ENCODE measurements at regions not wholly inside any gene's neighbourhood (a gene's known extent, or its start where the extent isn't known, plus 50 kb on each side); places are given as distances from the start of the nearest gene placed in this dataset.

GRCh38 chr3:3468596-3468995 lies 289.1 kb upstream of the CRBN start:
- DNase-seq (ENCODE audit: low read depth in 1 of 2, low spot score in 2 of 2) (no peak), FAIRE-seq (no peak)
- H3K36me3 ChIP-seq (ENCODE audit: control insufficient read depth in 2 of 4, insufficient read depth in 4 of 4, low read length in 3 of 4) = no peaks in the 10 kb centered on the region
- H4K91ac ChIP-seq (replicated peaks; ENCODE audit: insufficient read length, low read length) = no peak overlapping the region
- CTCF ChIA-PET (ENCODE audit: partially characterized antibody) = no interaction called here
- no peak overlapping the region for H3K23ac ChIP-seq (ENCODE audit: insufficient read length)
- H3K9ac ChIP-seq (replicated peaks in 1 of 4; ENCODE audit: extremely low read depth in 1 of 4, low read depth in 3 of 4, low read length in 3 of 4) = no peak overlapping the region
- H4K5ac ChIP-seq (ENCODE audit: insufficient read length, low read depth, low read length) = no peak overlapping the region
- H3K79me1 ChIP-seq (ENCODE audit: low read depth, low read length) = no peaks in the 10 kb centered on the region
- H3K79me2 ChIP-seq (ENCODE audit: control insufficient read depth in 1 of 2, insufficient read depth in 2 of 2, low read length in 2 of 2) = no peaks in the 10 kb centered on the region
- H3K4me2 ChIP-seq (ENCODE audit: insufficient read depth in 1 of 2, low read depth in 2 of 2, low read length in 2 of 2) = no peak overlapping the region
- H3K4me1 ChIP-seq (replicated peaks in 1 of 4; ENCODE audit: control insufficient read depth in 3 of 4, insufficient read depth in 4 of 4, low read length in 3 of 4) = peaks cover 0 to 6% (median 5%) of the 10 kb centered on the region in 4 experiments; a peak in 5 of 7 replicates
- no peak overlapping the region for H3K4me3 ChIP-seq (ENCODE audit: extremely low read depth in 1 of 4, insufficient read depth in 2 of 4, low read depth in 3 of 4, low read length in 4 of 4)
- no peak for TF ChIP-seq TEAD4 (IDR thresholded peaks at IDR 0.05; ENCODE audit: low read depth, low read length)
- TF ChIP-seq EP300 (IDR thresholded peaks at IDR 0.05; ENCODE audit: borderline replicate concordance in 1 of 2, low read depth in 2 of 2, low read length in 2 of 2) = no peak
- no peak for TF ChIP-seq SIN3A (conservative IDR thresholded peaks at IDR 0.05 in 1 of 2, IDR thresholded peaks at IDR 0.05 in 1 of 2; ENCODE audit: low read depth in 1 of 2, low read length in 2 of 2)
- no peak for TF ChIP-seq EZH2 (IDR thresholded peaks at IDR 0.05; ENCODE audit: low read depth, low read length, severe bottlenecking)
- no peak for TF ChIP-seq SIRT6 (IDR thresholded peaks at IDR 0.05; ENCODE audit: low read length)
- TF ChIP-seq YY1 (IDR thresholded peaks at IDR 0.05; ENCODE audit: low read depth, low read length) = no peak
- no peak for TF ChIP-seq USF2 (IDR thresholded peaks at IDR 0.05; ENCODE audit: low read length)
- no peak for TF ChIP-seq BRCA1 (IDR thresholded peaks at IDR 0.05; ENCODE audit: low read depth, low read length)
- TF ChIP-seq E2F6 (IDR thresholded peaks at IDR 0.05) = no peak
- POLR2A ChIA-PET (ENCODE audit: partially characterized antibody) = interaction anchor here (0.9 kb wide), 1 partner anchor 331 kb away, joined by 3 read pairs; the partner anchor contains the start of gene LRRN1
- H2BK120ac ChIP-seq (replicated peaks; ENCODE audit: low read depth, low read length) = no peak overlapping the region
- WGBS, 2 experiments (ENCODE audit: extremely low coverage in 1 of 2, insufficient coverage in 1 of 2, insufficient read length in 1 of 2, insufficient replicate concordance in 2 of 2, low coverage in 1 of 2, low lambda C conversion rate in 2 of 2, missing lambda C conversion rate in 1 of 2) = 83% methylated on average over 2 of the region's 2 CpGs; no CpG with 5 or more reads in 1 of the 2 experiments
- H3K4ac ChIP-seq (replicated peaks; ENCODE audit: insufficient read length, low read depth, low read length) = no peak overlapping the region
- no peak overlapping the region for H2BK5ac ChIP-seq (ENCODE audit: low read depth, low read length)
- H2BK15ac ChIP-seq (ENCODE audit: low read length) = no peak overlapping the region
- no peak overlapping the region for H2AK5ac ChIP-seq (ENCODE audit: low read depth, low read length)
- no peak overlapping the region for H3K14ac ChIP-seq (ENCODE audit: insufficient read length)
- H2BK12ac ChIP-seq (ENCODE audit: low read depth, low read length) = no peak overlapping the region
- no peak overlapping the region for H3K18ac ChIP-seq (ENCODE audit: extremely low read depth, low read length)
- H2BK20ac ChIP-seq (ENCODE audit: low read length) = no peak overlapping the region
- H3K23me2 ChIP-seq (ENCODE audit: low read depth, low read length) = no peaks in the 10 kb centered on the region
- H4K20me1 ChIP-seq (replicated peaks in 1 of 2; ENCODE audit: control insufficient read depth in 1 of 2, insufficient read depth in 2 of 2, low read length in 2 of 2) = no peaks in the 10 kb centered on the region
- no peaks in the 10 kb centered on the region for H3K9me3 ChIP-seq (ENCODE audit: insufficient read depth in 2 of 2, low read depth in 1 of 2, low read length in 1 of 2)
- H3K56ac ChIP-seq (replicated peaks; ENCODE audit: insufficient read length, low read depth, low read length) = no peak overlapping the region
- H3K27me3 ChIP-seq (replicated peaks in 1 of 4; ENCODE audit: control insufficient read depth in 3 of 4, extremely low read depth in 1 of 4, insufficient read depth in 3 of 4, low read length in 3 of 4) = peaks cover 0 to 1% (median 0%) of the 10 kb centered on the region in 4 experiments; a peak in 1 of 7 replicates
- no peak overlapping the region for H3K27ac ChIP-seq (ENCODE audit: low read depth, low read length)
- no peak overlapping the region for H4K8ac ChIP-seq (ENCODE audit: extremely low read depth, insufficient read depth, low read length)
- no peak overlapping the region for H2AFZ ChIP-seq (ENCODE audit: low read length)

Data from H1 (cell line).